ENCODE measurements at regions not wholly inside any gene's neighbourhood (a gene's known extent, or its start where the extent isn't known, plus 50 kb on each side); places are given as distances from the start of the nearest gene placed in this dataset.

GRCh38 chr9:653856-654387, 187.6 kb upstream of the DMRT1 start:
- no peak overlapping the region for H3K27ac ChIP-seq (ENCODE audit: low read depth, low read length)
- H3K4me1 ChIP-seq (ENCODE audit: control insufficient read depth in 3 of 3, insufficient read depth in 3 of 3, low read length in 3 of 3) = peaks cover 14 to 46% (median 22%) of the 10 kb centered on the region in 3 donors
- H3K36me3 ChIP-seq (ENCODE audit: control insufficient read depth in 3 of 3, insufficient read depth in 3 of 3, low read length in 3 of 3) = no peaks in the 10 kb centered on the region
- no peak overlapping the region for H3K4me3 ChIP-seq (ENCODE audit: low read length in 3 of 3)
- H3K9ac ChIP-seq (ENCODE audit: low read depth in 1 of 3, low read length in 3 of 3) = no peak overlapping the region
- no peaks in the 10 kb centered on the region for H3K9me3 ChIP-seq (ENCODE audit: control insufficient read depth in 3 of 3, low read length in 3 of 3)
- H3K27me3 ChIP-seq (ENCODE audit: control insufficient read depth in 3 of 3, insufficient read depth in 3 of 3, low read length in 3 of 3) = no peaks in the 10 kb centered on the region

GRCh38 chr9:655875-656274, 185.6 kb upstream of the DMRT1 start:
- no peaks in the 10 kb centered on the region for H3K9me3 ChIP-seq (ENCODE audit: control insufficient read depth in 3 of 3, low read length in 3 of 3)
- no peak overlapping the region for H3K9ac ChIP-seq (ENCODE audit: low read depth in 1 of 3, low read length in 3 of 3)
- H3K27me3 ChIP-seq (ENCODE audit: control insufficient read depth in 3 of 3, insufficient read depth in 3 of 3, low read length in 3 of 3) = no peaks in the 10 kb centered on the region
- H3K27ac ChIP-seq (ENCODE audit: low read depth, low read length) = peak overlapping the region; percentile 51
- H3K36me3 ChIP-seq (ENCODE audit: control insufficient read depth in 3 of 3, insufficient read depth in 3 of 3, low read length in 3 of 3) = no peaks in the 10 kb centered on the region
- peaks cover 9 to 31% (median 10%) of the 10 kb centered on the region in 3 donors for H3K4me1 ChIP-seq (ENCODE audit: control insufficient read depth in 3 of 3, insufficient read depth in 3 of 3, low read length in 3 of 3)
- H3K4me3 ChIP-seq (ENCODE audit: low read length in 3 of 3) = peak overlapping the region in 1 of 3 donors; percentile 1

- H3K4me1 ChIP-seq (ENCODE audit: control insufficient read depth in 3 of 3, insufficient read depth in 3 of 3, low read length in 3 of 3) = peaks cover 9 to 31% (median 10%) of the 10 kb centered on the region in 3 donors
- no peak overlapping the region for H3K27ac ChIP-seq (ENCODE audit: low read depth, low read length)
- no peak overlapping the region for H3K4me3 ChIP-seq (ENCODE audit: low read length in 3 of 3)
Measured at GRCh38 chr9:656926-657568, 184.4 kb upstream of the DMRT1 start.

DNA sequence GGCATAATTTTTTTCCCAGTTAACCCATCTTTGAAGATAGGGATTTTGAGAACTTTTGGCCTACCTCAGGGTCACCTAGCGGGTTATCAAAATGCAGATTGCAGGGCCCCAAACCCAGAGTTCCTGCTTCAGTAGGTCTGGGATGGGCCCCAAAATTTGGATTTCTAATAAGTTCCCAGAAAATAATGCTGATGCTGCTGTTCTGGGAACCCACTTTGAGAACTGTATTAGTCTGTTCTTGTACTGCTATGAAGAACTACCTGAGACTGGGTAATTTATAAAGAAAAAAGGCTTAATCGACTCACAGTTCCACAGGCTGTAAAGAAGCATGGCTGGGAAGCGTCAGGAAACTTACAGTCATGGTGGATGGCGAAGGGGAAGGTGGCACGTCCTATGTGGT, 182.2 kb upstream of the DMRT1 start:
- H3K4me3 ChIP-seq (ENCODE audit: low read length in 3 of 3) = no peak overlapping the region
- no peaks in the 10 kb centered on the region for H3K27me3 ChIP-seq (ENCODE audit: control insufficient read depth in 3 of 3, insufficient read depth in 3 of 3, low read length in 3 of 3)
- peaks cover 8 to 25% (median 9%) of the 10 kb centered on the region in 3 donors for H3K4me1 ChIP-seq (ENCODE audit: control insufficient read depth in 3 of 3, insufficient read depth in 3 of 3, low read length in 3 of 3)
- H3K36me3 ChIP-seq (ENCODE audit: control insufficient read depth in 3 of 3, insufficient read depth in 3 of 3, low read length in 3 of 3) = no peaks in the 10 kb centered on the region
- no peak overlapping the region for H3K9ac ChIP-seq (ENCODE audit: low read depth in 1 of 3, low read length in 3 of 3)
- no peaks in the 10 kb centered on the region for H3K9me3 ChIP-seq (ENCODE audit: control insufficient read depth in 3 of 3, low read length in 3 of 3)
- H3K27ac ChIP-seq (ENCODE audit: low read depth, low read length) = no peak overlapping the region

More at GRCh38 chr9:656926-657568, 184.4 kb upstream of the DMRT1 start:
- Histone ChIP-seq H3K9me3 (ENCODE audit: control insufficient read depth in 3 of 3, low read length in 3 of 3) (no peaks in the 10 kb centered on the region), H3K9ac (ENCODE audit: low read depth in 1 of 3, low read length in 3 of 3) (no peak overlapping the region), H3K27me3 (ENCODE audit: control insufficient read depth in 3 of 3, insufficient read depth in 3 of 3, low read length in 3 of 3) (no peaks in the 10 kb centered on the region), H3K36me3 (ENCODE audit: control insufficient read depth in 3 of 3, insufficient read depth in 3 of 3, low read length in 3 of 3) (no peaks in the 10 kb centered on the region)

- Histone ChIP-seq H3K27ac (ENCODE audit: low read depth, low read length) (no peak overlapping the region), H3K36me3 (ENCODE audit: control insufficient read depth in 3 of 3, insufficient read depth in 3 of 3, low read length in 3 of 3) (no peaks in the 10 kb centered on the region), H3K4me1 (ENCODE audit: control insufficient read depth in 3 of 3, insufficient read depth in 3 of 3, low read length in 3 of 3) (peaks cover 8 to 19% (median 9%) of the 10 kb centered on the region in 3 donors), H3K4me3 (ENCODE audit: low read length in 3 of 3) (no peak overlapping the region), H3K9ac (ENCODE audit: low read depth in 1 of 3, low read length in 3 of 3) (no peak overlapping the region), H3K9me3 (ENCODE audit: control insufficient read depth in 3 of 3, low read length in 3 of 3) (no peaks in the 10 kb centered on the region), H3K27me3 (ENCODE audit: control insufficient read depth in 3 of 3, insufficient read depth in 3 of 3, low read length in 3 of 3) (no peaks in the 10 kb centered on the region)
Measured at GRCh38 chr9:660227-660626, 181.3 kb upstream of the DMRT1 start.

- no peak overlapping the region for H3K27ac ChIP-seq (ENCODE audit: low read depth, low read length)
- no peaks in the 10 kb centered on the region for H3K27me3 ChIP-seq (ENCODE audit: control insufficient read depth in 3 of 3, insufficient read depth in 3 of 3, low read length in 3 of 3)
- no peaks in the 10 kb centered on the region for H3K36me3 ChIP-seq (ENCODE audit: control insufficient read depth in 3 of 3, insufficient read depth in 3 of 3, low read length in 3 of 3)
- H3K9ac ChIP-seq (ENCODE audit: low read depth in 1 of 3, low read length in 3 of 3) = no peak overlapping the region
- no peaks in the 10 kb centered on the region for H3K4me1 ChIP-seq (ENCODE audit: control insufficient read depth in 3 of 3, insufficient read depth in 3 of 3, low read length in 3 of 3)
- no peak overlapping the region for H3K4me3 ChIP-seq (ENCODE audit: low read length in 3 of 3)
- no peaks in the 10 kb centered on the region for H3K9me3 ChIP-seq (ENCODE audit: control insufficient read depth in 3 of 3, low read length in 3 of 3)
Measured at GRCh38 chr9:663541-663940, 178.0 kb upstream of the DMRT1 start.

- Histone ChIP-seq H3K27ac (ENCODE audit: low read depth, low read length) (no peak overlapping the region), H3K36me3 (ENCODE audit: control insufficient read depth in 3 of 3, insufficient read depth in 3 of 3, low read length in 3 of 3) (no peaks in the 10 kb centered on the region), H3K27me3 (ENCODE audit: control insufficient read depth in 3 of 3, insufficient read depth in 3 of 3, low read length in 3 of 3) (no peaks in the 10 kb centered on the region), H3K4me1 (ENCODE audit: control insufficient read depth in 3 of 3, insufficient read depth in 3 of 3, low read length in 3 of 3) (no peaks in the 10 kb centered on the region), H3K9me3 (ENCODE audit: control insufficient read depth in 3 of 3, low read length in 3 of 3) (no peaks in the 10 kb centered on the region), H3K9ac (ENCODE audit: low read depth in 1 of 3, low read length in 3 of 3) (no peak overlapping the region), H3K4me3 (ENCODE audit: low read length in 3 of 3) (no peak overlapping the region)
Measured at GRCh38 chr9:665296-665695, 176.2 kb upstream of the DMRT1 start.

DNA sequence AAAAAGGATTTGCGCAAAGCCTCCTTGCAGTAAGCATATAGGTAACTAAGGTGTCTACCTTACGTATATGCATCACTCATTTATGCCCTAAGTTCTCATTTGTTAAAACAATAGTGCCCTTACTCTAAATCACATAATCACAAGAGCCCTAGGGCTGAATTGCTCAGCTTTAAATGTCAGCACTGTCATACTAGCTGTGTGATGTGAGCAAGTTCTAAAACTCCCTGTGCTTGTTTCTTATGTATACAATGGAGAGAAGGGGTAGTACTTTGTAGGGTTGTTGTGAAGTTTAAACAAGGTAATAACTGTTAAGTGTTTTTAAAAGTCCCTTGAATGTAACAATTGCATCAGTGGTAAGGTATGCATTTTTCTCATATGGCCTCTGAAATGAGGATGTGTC, 169.5 kb upstream of the DMRT1 start:
- Histone ChIP-seq H3K4me3 (ENCODE audit: low read length in 3 of 3) (no peak overlapping the region), H3K4me1 (ENCODE audit: control insufficient read depth in 3 of 3, insufficient read depth in 3 of 3, low read length in 3 of 3) (peaks cover 0 to 7% (median 2%) of the 10 kb centered on the region in 3 donors), H3K27me3 (ENCODE audit: control insufficient read depth in 3 of 3, insufficient read depth in 3 of 3, low read length in 3 of 3) (no peaks in the 10 kb centered on the region), H3K9ac (ENCODE audit: low read depth in 1 of 3, low read length in 3 of 3) (no peak overlapping the region), H3K36me3 (ENCODE audit: control insufficient read depth in 3 of 3, insufficient read depth in 3 of 3, low read length in 3 of 3) (no peaks in the 10 kb centered on the region), H3K9me3 (ENCODE audit: control insufficient read depth in 3 of 3, low read length in 3 of 3) (no peaks in the 10 kb centered on the region), H3K27ac (ENCODE audit: low read depth, low read length) (no peak overlapping the region)

DNA sequence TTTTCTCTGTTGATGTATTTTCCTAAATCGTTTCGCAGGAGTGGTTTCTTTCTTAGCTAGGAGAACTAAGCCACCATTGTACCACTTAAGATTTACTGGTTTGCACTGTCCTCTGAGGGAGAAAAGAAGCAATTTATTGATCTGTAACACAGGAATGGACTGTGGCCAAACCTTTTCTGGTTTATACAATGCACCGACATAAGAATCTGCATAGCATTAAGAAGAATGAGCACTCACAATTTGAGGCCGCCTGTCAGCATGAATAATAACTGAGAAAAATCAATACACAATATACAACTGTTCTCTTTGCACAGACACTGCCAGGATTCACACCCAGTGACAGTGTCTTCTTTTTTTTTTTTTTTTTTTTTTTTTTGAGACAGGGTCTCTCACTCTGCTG, 168.6 kb upstream of the DMRT1 start:
- Histone ChIP-seq H3K9ac (ENCODE audit: low read depth in 1 of 3, low read length in 3 of 3) (no peak overlapping the region), H3K27me3 (ENCODE audit: control insufficient read depth in 3 of 3, insufficient read depth in 3 of 3, low read length in 3 of 3) (no peaks in the 10 kb centered on the region), H3K4me3 (ENCODE audit: low read length in 3 of 3) (no peak overlapping the region), H3K36me3 (ENCODE audit: control insufficient read depth in 3 of 3, insufficient read depth in 3 of 3, low read length in 3 of 3) (no peaks in the 10 kb centered on the region), H3K9me3 (ENCODE audit: control insufficient read depth in 3 of 3, low read length in 3 of 3) (no peaks in the 10 kb centered on the region), H3K27ac (ENCODE audit: low read depth, low read length) (no peak overlapping the region), H3K4me1 (ENCODE audit: control insufficient read depth in 3 of 3, insufficient read depth in 3 of 3, low read length in 3 of 3) (peaks cover under 1 to 7% (median 2%) of the 10 kb centered on the region in 3 donors)

- Histone ChIP-seq H3K4me1 (ENCODE audit: control insufficient read depth in 3 of 3, insufficient read depth in 3 of 3, low read length in 3 of 3) (peaks cover 2 to 7% (median 3%) of the 10 kb centered on the region in 3 donors), H3K36me3 (ENCODE audit: control insufficient read depth in 3 of 3, insufficient read depth in 3 of 3, low read length in 3 of 3) (no peaks in the 10 kb centered on the region), H3K4me3 (ENCODE audit: low read length in 3 of 3) (no peak overlapping the region), H3K27me3 (ENCODE audit: control insufficient read depth in 3 of 3, insufficient read depth in 3 of 3, low read length in 3 of 3) (no peaks in the 10 kb centered on the region), H3K9ac (ENCODE audit: low read depth in 1 of 3, low read length in 3 of 3) (no peak overlapping the region), H3K27ac (ENCODE audit: low read depth, low read length) (no peak overlapping the region), H3K9me3 (ENCODE audit: control insufficient read depth in 3 of 3, low read length in 3 of 3) (no peaks in the 10 kb centered on the region)
Measured at GRCh38 chr9:673264-673965, 168.1 kb upstream of the DMRT1 start.
